WTC11 (cell line): ENCODE measurements at regions not wholly inside any gene's neighbourhood (a gene's known extent, or its start where the extent isn't known, plus 50 kb on each side); places are given as distances from the start of the nearest gene placed in this dataset.

Experiments
- ATAC-seq: fragments of 200-7000 bp; cut with Tn5 transposase; 2 replicates; pipeline ENCODE4 v1.10.0; 2021; ENCODE audit warnings: mild to moderate bottlenecking, moderate library complexity
- CTCF ChIA-PET: fragments of 300-600 bp; sonication (Branson Sonifier 250); formaldehyde crosslinking; loops from one replicate; lab custom pipeline; 2021; ENCODE audit warnings: antibody characterized with exemption; lab: Charles Lee
- POLR2A ChIA-PET: fragments of 350-600 bp; sonication (Branson Sonifier 250); formaldehyde crosslinking; loops from one replicate; lab custom pipeline; 2021; ENCODE audit warnings: antibody characterized with exemption; lab: Charles Lee
- DNase-seq: peaks from one replicate; pipeline ENCODE4 v3.0.0; 2021; ENCODE audit warnings: low spot score
- H3K27ac Mint-ChIP-seq: 2 replicates; pipeline ENCODE4 v1.8.0; 2021; ENCODE audit warnings: mixed read lengths
- H3K27me3 Mint-ChIP-seq: 2 replicates; pipeline ENCODE4 v1.8.0; 2021; ENCODE audit warnings: low read depth, mild to moderate bottlenecking, moderate library complexity, mixed read lengths
- H3K36me3 Mint-ChIP-seq: 2 replicates; pipeline ENCODE4 v1.8.0; 2021; ENCODE audit warnings: mixed read lengths
- H3K4me1 Mint-ChIP-seq: 2 replicates; pipeline ENCODE4 v1.8.0; 2022; ENCODE audit warnings: mixed read lengths
- H3K4me3 Mint-ChIP-seq: 2 replicates; pipeline ENCODE4 v1.8.0; 2021; ENCODE audit warnings: mild to moderate bottlenecking, moderate library complexity, mixed read lengths
- H3K9me3 Mint-ChIP-seq: 2 replicates; pipeline ENCODE4 v1.8.0; 2021; ENCODE audit warnings: mixed read lengths
- ATF6 ChIP-seq: sonication (generic); formaldehyde crosslinking; IDR thresholded peaks from 2 replicates; pipeline ENCODE4 v1.8.1; 2023; ENCODE audit warnings: mild to moderate bottlenecking, missing genetic modification reagents
- CBFB ChIP-seq: sonication (generic); formaldehyde crosslinking; IDR thresholded peaks from 2 replicates; pipeline ENCODE4 v1.8.1; 2022; ENCODE audit warnings: mild to moderate bottlenecking, low read depth, missing genetic modification reagents
- ETV6 ChIP-seq: sonication (generic); formaldehyde crosslinking; IDR thresholded peaks from 2 replicates; pipeline ENCODE4 v1.8.1; 2022; ENCODE audit warnings: mild to moderate bottlenecking, missing genetic modification reagents
- FOXK1 ChIP-seq: sonication (generic); formaldehyde crosslinking; IDR thresholded peaks from 2 replicates; pipeline ENCODE4 v1.8.0; 2022; ENCODE audit warnings: mild to moderate bottlenecking, moderate library complexity, missing genetic modification reagents
- GABPB1 ChIP-seq: sonication (generic); formaldehyde crosslinking; IDR thresholded peaks from 2 replicates; pipeline ENCODE4 v1.8.1; 2023; ENCODE audit warnings: mild to moderate bottlenecking, missing genetic modification reagents
- IRF1 ChIP-seq: sonication (generic); formaldehyde crosslinking; IDR thresholded peaks from 2 replicates; pipeline ENCODE4 v1.8.0; 2023; ENCODE audit warnings: missing genetic modification reagents
- JUN ChIP-seq: sonication (generic); formaldehyde crosslinking; IDR thresholded peaks from 2 replicates; pipeline ENCODE4 v1.8.0; 2023; ENCODE audit warnings: mild to moderate bottlenecking, missing genetic modification reagents
- NFYB ChIP-seq: sonication (generic); formaldehyde crosslinking; conservative IDR thresholded peaks from 2 replicates; pipeline ENCODE4 v1.8.0; 2022; ENCODE audit warnings: low read depth, missing genetic modification reagents
- NR2C2 ChIP-seq: sonication (generic); formaldehyde crosslinking; IDR thresholded peaks from 2 replicates; pipeline ENCODE4 v1.8.0; 2022; ENCODE audit warnings: mild to moderate bottlenecking, missing genetic modification reagents
- SMAD4 ChIP-seq: sonication (generic); formaldehyde crosslinking; IDR thresholded peaks from 2 replicates; pipeline ENCODE4 v1.8.0; 2022; ENCODE audit warnings: mild to moderate bottlenecking, missing genetic modification reagents
- TEAD1 ChIP-seq: sonication (generic); formaldehyde crosslinking; IDR thresholded peaks from 2 replicates; pipeline ENCODE4 v1.8.0; 2022; ENCODE audit warnings: mild to moderate bottlenecking, missing genetic modification reagents
- TEAD4 ChIP-seq: sonication (generic); formaldehyde crosslinking; IDR thresholded peaks from 2 replicates; pipeline ENCODE4 v1.8.0; 2022; ENCODE audit warnings: mild to moderate bottlenecking, missing genetic modification reagents
- ZNF121 ChIP-seq: sonication (generic); formaldehyde crosslinking; IDR thresholded peaks from 2 replicates; pipeline ENCODE4 v1.8.0; 2023; ENCODE audit warnings: missing genetic modification reagents
- TF ChIP-seq, protein P1 (sequence below): fragments of 250-450 bp; sonication (Bioruptor Pico); IDR thresholded peaks from 2 replicates; pipeline ENCODE4 v1.9.0; 2021; ENCODE audit warnings: moderate library complexity, mild to moderate bottlenecking, inconsistent platforms, borderline replicate concordance
- TF ChIP-seq, protein P2 (sequence below): fragments of 250-450 bp; sonication (Bioruptor Pico); IDR thresholded peaks from 2 replicates; pipeline ENCODE4 v1.9.0; 2021; ENCODE audit warnings: mild to moderate bottlenecking
- TF ChIP-seq, protein P3 (sequence below): sonication (generic); formaldehyde crosslinking; conservative IDR thresholded peaks from 2 replicates; pipeline ENCODE4 v1.8.1; 2023; ENCODE audit warnings: mild to moderate bottlenecking, low read depth, missing genetic modification reagents, moderate library complexity
- TF ChIP-seq, protein P4 (sequence below): sonication (generic); formaldehyde crosslinking; IDR thresholded peaks from 2 replicates; pipeline ENCODE4 v1.8.1; 2022; ENCODE audit warnings: low read depth, missing genetic modification reagents, borderline replicate concordance
- TF ChIP-seq, protein P5 (sequence below): fragments of 250-450 bp; sonication (Bioruptor Pico); IDR thresholded peaks from 2 replicates; pipeline ENCODE4 v1.8.0; 2021; ENCODE audit warnings: mild to moderate bottlenecking
- TF ChIP-seq, protein P6 (sequence below): sonication (generic); formaldehyde crosslinking; IDR thresholded peaks from 2 replicates; pipeline ENCODE4 v1.8.1; 2023; ENCODE audit warnings: mild to moderate bottlenecking, missing genetic modification reagents, moderate library complexity
- TF ChIP-seq, protein P7 (sequence below): sonication (generic); formaldehyde crosslinking; IDR thresholded peaks from 2 replicates; pipeline ENCODE4 v1.8.0; 2022; ENCODE audit warnings: mild to moderate bottlenecking, missing genetic modification reagents

GRCh38 chr6:90695316-90695715 lies 108.4 kb upstream of the MAP3K7 start:
- Mint-ChIP-seq H3K27me3 (no peaks in the 10 kb centered on the region), H3K4me1 (peaks cover 41% of the 10 kb centered on the region), H3K36me3 (peaks cover 5% of the 10 kb centered on the region), H3K9me3 (peaks cover 7% of the 10 kb centered on the region), H3K4me3 (no peak overlapping the region), H3K27ac (peak overlapping the region; percentile 29; the same call in 1 of the 2 replicates)
- peak; percentile 24; the same call in 1 of the 2 replicates for ATAC-seq
- ChIA-PET POLR2A (no interaction called here), CTCF (no interaction called here)
- TF ChIP-seq, protein P1, sequence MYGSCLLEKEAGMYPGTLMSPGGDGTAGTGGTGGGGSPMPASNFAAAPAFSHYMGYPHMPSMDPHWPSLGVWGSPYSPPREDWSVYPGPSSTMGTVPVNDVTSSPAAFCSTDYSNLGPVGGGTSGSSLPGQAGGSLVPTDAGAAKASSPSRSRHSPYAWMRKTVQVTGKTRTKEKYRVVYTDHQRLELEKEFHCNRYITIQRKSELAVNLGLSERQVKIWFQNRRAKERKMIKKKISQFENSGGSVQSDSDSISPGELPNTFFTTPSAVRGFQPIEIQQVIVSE (CRISPR knock-in tag) = no peak
- TF ChIP-seq, protein P2, sequence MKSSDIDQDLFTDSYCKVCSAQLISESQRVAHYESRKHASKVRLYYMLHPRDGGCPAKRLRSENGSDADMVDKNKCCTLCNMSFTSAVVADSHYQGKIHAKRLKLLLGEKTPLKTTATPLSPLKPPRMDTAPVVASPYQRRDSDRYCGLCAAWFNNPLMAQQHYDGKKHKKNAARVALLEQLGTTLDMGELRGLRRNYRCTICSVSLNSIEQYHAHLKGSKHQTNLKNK = no peak
- TF ChIP-seq IRF1 (CRISPR knock-in tag) (no peak), TEAD1 (CRISPR knock-in tag) (no peak), SMAD4 (CRISPR knock-in tag) (no peak), GABPB1 (no peak), TEAD4 (CRISPR knock-in tag) (no peak), CBFB (no peak), ATF6 (CRISPR knock-in tag) (no peak), NFYB (CRISPR knock-in tag) (no peak), FOXK1 (no peak), JUN (no peak), NR2C2 (CRISPR knock-in tag) (no peak), ZNF121 (no peak), ETV6 (CRISPR knock-in tag) (no peak)
- TF ChIP-seq, protein P3, sequence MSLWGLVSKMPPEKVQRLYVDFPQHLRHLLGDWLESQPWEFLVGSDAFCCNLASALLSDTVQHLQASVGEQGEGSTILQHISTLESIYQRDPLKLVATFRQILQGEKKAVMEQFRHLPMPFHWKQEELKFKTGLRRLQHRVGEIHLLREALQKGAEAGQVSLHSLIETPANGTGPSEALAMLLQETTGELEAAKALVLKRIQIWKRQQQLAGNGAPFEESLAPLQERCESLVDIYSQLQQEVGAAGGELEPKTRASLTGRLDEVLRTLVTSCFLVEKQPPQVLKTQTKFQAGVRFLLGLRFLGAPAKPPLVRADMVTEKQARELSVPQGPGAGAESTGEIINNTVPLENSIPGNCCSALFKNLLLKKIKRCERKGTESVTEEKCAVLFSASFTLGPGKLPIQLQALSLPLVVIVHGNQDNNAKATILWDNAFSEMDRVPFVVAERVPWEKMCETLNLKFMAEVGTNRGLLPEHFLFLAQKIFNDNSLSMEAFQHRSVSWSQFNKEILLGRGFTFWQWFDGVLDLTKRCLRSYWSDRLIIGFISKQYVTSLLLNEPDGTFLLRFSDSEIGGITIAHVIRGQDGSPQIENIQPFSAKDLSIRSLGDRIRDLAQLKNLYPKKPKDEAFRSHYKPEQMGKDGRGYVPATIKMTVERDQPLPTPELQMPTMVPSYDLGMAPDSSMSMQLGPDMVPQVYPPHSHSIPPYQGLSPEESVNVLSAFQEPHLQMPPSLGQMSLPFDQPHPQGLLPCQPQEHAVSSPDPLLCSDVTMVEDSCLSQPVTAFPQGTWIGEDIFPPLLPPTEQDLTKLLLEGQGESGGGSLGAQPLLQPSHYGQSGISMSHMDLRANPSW (CRISPR knock-in tag) = no peak
- TF ChIP-seq, protein P4, sequence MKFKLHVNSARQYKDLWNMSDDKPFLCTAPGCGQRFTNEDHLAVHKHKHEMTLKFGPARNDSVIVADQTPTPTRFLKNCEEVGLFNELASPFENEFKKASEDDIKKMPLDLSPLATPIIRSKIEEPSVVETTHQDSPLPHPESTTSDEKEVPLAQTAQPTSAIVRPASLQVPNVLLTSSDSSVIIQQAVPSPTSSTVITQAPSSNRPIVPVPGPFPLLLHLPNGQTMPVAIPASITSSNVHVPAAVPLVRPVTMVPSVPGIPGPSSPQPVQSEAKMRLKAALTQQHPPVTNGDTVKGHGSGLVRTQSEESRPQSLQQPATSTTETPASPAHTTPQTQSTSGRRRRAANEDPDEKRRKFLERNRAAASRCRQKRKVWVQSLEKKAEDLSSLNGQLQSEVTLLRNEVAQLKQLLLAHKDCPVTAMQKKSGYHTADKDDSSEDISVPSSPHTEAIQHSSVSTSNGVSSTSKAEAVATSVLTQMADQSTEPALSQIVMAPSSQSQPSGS (CRISPR knock-in tag) = no peak
- TF ChIP-seq, protein P5, sequence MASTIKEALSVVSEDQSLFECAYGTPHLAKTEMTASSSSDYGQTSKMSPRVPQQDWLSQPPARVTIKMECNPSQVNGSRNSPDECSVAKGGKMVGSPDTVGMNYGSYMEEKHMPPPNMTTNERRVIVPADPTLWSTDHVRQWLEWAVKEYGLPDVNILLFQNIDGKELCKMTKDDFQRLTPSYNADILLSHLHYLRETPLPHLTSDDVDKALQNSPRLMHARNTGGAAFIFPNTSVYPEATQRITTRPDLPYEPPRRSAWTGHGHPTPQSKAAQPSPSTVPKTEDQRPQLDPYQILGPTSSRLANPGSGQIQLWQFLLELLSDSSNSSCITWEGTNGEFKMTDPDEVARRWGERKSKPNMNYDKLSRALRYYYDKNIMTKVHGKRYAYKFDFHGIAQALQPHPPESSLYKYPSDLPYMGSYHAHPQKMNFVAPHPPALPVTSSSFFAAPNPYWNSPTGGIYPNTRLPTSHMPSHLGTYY (CRISPR knock-in tag) = no peak
- TF ChIP-seq, protein P6, sequence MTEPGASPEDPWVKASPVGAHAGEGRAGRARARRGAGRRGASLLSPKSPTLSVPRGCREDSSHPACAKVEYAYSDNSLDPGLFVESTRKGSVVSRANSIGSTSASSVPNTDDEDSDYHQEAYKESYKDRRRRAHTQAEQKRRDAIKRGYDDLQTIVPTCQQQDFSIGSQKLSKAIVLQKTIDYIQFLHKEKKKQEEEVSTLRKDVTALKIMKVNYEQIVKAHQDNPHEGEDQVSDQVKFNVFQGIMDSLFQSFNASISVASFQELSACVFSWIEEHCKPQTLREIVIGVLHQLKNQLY = no peak
- TF ChIP-seq, protein P7, sequence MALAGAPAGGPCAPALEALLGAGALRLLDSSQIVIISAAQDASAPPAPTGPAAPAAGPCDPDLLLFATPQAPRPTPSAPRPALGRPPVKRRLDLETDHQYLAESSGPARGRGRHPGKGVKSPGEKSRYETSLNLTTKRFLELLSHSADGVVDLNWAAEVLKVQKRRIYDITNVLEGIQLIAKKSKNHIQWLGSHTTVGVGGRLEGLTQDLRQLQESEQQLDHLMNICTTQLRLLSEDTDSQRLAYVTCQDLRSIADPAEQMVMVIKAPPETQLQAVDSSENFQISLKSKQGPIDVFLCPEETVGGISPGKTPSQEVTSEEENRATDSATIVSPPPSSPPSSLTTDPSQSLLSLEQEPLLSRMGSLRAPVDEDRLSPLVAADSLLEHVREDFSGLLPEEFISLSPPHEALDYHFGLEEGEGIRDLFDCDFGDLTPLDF (CRISPR knock-in tag) = no peak
- no peak for DNase-seq
